Large intestine (tissue), 3 donors: ENCODE measurements at regions not wholly inside any gene's neighbourhood (a gene's known extent, or its start where the extent isn't known, plus 50 kb on each side); places are given as distances from the start of the nearest gene placed in this dataset.

Experiments used
- DNase-seq, 2 donors: peaks; one replicate each; pipeline versions ENCODE4 v3.0.0 to v3.0.0-alpha.2; 2013
- H3K27ac ChIP-seq: one replicate; pipeline ENCODE4 v1.5.1; 2013; ENCODE audit warnings: low read length
- H3K27me3 ChIP-seq: 2 replicates; pipeline ENCODE4 v1.6.1; 2013; ENCODE audit warnings: low read length; ENCODE audit not compliant: control insufficient read depth, insufficient read depth
- H3K36me3 ChIP-seq: 2 replicates; pipeline ENCODE4 v1.6.1; 2013; ENCODE audit warnings: low read length; ENCODE audit not compliant: control insufficient read depth, insufficient read depth
- H3K4me1 ChIP-seq: one replicate; pipeline ENCODE4 v1.6.1; 2013; ENCODE audit warnings: low read length; ENCODE audit not compliant: control insufficient read depth, insufficient read depth
- H3K4me3 ChIP-seq: one replicate; pipeline ENCODE4 v1.5.1; 2013; ENCODE audit warnings: low read length
- H3K9me3 ChIP-seq: one replicate; pipeline ENCODE4 v1.6.1; 2013; ENCODE audit warnings: mild to moderate bottlenecking, low read depth, low read length, moderate library complexity; ENCODE audit not compliant: control insufficient read depth
- WGBS: methylation state at CpG from one replicate; pipeline ENCODE4 v1.1.5; 2013; ENCODE audit warnings: low lambda C conversion rate; ENCODE audit not compliant: insufficient coverage; 5-methylcytosine and 5-hydroxymethylcytosine counted together

GRCh38 chr20:60295214-60295613 lies 337.0 kb downstream of the CDH26 start:
- Histone ChIP-seq H3K4me3 (no peak overlapping the region), H3K27ac (no peak overlapping the region), H3K9me3 (no peaks in the 10 kb centered on the region), H3K36me3 (no peaks in the 10 kb centered on the region), H3K27me3 (no peaks in the 10 kb centered on the region), H3K4me1 (no peaks in the 10 kb centered on the region)
- no CpG with 5 or more reads among the region's 2 CpGs for WGBS
- no peak for DNase-seq

DNA sequence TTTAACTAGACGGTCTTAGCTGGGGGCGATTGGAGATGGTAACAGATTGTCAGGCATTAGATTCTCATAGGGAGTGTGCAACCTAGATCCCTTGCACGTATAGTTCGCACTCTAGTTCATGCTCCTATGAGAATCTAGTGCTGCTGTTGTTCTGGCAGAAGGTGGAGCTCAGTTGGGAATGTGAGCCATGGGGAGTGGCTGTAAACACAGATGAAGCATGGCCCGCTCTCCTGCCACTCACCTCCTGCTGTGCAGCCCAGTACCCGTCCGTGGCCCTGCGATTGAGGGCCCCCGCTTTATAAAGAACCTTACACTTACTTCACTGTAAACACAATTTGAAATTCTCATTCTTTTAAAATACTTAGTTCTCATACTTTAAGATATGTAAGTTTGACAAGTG lies 339.4 kb downstream of the CDH26 start:
- Histone ChIP-seq H3K27ac (no peak overlapping the region), H3K4me1 (no peaks in the 10 kb centered on the region), H3K4me3 (no peak overlapping the region), H3K27me3 (no peaks in the 10 kb centered on the region), H3K9me3 (no peaks in the 10 kb centered on the region), H3K36me3 (no peaks in the 10 kb centered on the region)
- WGBS = no CpG with 5 or more reads among the region's 9 CpGs
- no peak for DNase-seq

- no peaks in the 10 kb centered on the region for H3K4me1 ChIP-seq
- no peak for DNase-seq
- WGBS = no CpG with 5 or more reads among the region's 5 CpGs
These were observed 340.4 kb downstream of the CDH26 start for GRCh38 chr20:60298647-60299046.

GRCh38 chr20:60299951-60300350 lies 341.7 kb downstream of the CDH26 start:
- WGBS = 61% methylated on average over 2 of the region's 12 CpGs
- Histone ChIP-seq H3K27ac (no peak overlapping the region), H3K36me3 (no peaks in the 10 kb centered on the region), H3K27me3 (no peaks in the 10 kb centered on the region), H3K9me3 (no peaks in the 10 kb centered on the region), H3K4me3 (no peak overlapping the region), H3K4me1 (no peaks in the 10 kb centered on the region)
- DNase-seq = no peak

More at GRCh38 chr20:60298647-60299046, 340.4 kb downstream of the CDH26 start:
- H3K4me3 ChIP-seq = no peak overlapping the region
- no peak overlapping the region for H3K27ac ChIP-seq
- no peaks in the 10 kb centered on the region for H3K9me3 ChIP-seq
- H3K36me3 ChIP-seq = no peaks in the 10 kb centered on the region
- H3K27me3 ChIP-seq = no peaks in the 10 kb centered on the region

- Histone ChIP-seq H3K9me3 (no peaks in the 10 kb centered on the region), H3K27ac (no peak overlapping the region), H3K4me3 (no peak overlapping the region), H3K27me3 (no peaks in the 10 kb centered on the region), H3K36me3 (no peaks in the 10 kb centered on the region), H3K4me1 (no peaks in the 10 kb centered on the region)
- no peak for DNase-seq
- WGBS = no CpG with 5 or more reads among the region's 3 CpGs
These were observed 342.2 kb downstream of the CDH26 start for GRCh38 chr20:60300374-60300773.

- Histone ChIP-seq H3K27ac (no peak overlapping the region), H3K27me3 (no peaks in the 10 kb centered on the region), H3K9me3 (no peaks in the 10 kb centered on the region), H3K4me1 (no peaks in the 10 kb centered on the region), H3K4me3 (no peak overlapping the region), H3K36me3 (no peaks in the 10 kb centered on the region)
- WGBS = 75% methylated on average over 4 of the region's 6 CpGs
- no peak for DNase-seq
These were observed 344.7 kb downstream of the CDH26 start for GRCh38 chr20:60302875-60303274.

GRCh38 chr20:60304026-60304590 lies 345.9 kb downstream of the CDH26 start:
- Histone ChIP-seq H3K9me3 (no peaks in the 10 kb centered on the region), H3K4me3 (no peak overlapping the region), H3K36me3 (no peaks in the 10 kb centered on the region), H3K27ac (no peak overlapping the region), H3K27me3 (no peaks in the 10 kb centered on the region), H3K4me1 (no peaks in the 10 kb centered on the region)
- no CpG with 5 or more reads among the region's 7 CpGs for WGBS
- no peak for DNase-seq

- Histone ChIP-seq H3K27ac (no peak overlapping the region), H3K36me3 (no peaks in the 10 kb centered on the region), H3K4me1 (no peaks in the 10 kb centered on the region), H3K4me3 (no peak overlapping the region), H3K27me3 (no peaks in the 10 kb centered on the region), H3K9me3 (no peaks in the 10 kb centered on the region)
- no peak for DNase-seq
- no CpG with 5 or more reads among the region's 4 CpGs for WGBS
These were observed 346.7 kb downstream of the CDH26 start for GRCh38 chr20:60304931-60305330.

- Histone ChIP-seq H3K4me3 (no peak overlapping the region), H3K9me3 (no peaks in the 10 kb centered on the region), H3K27ac (no peak overlapping the region), H3K4me1 (no peaks in the 10 kb centered on the region), H3K27me3 (no peaks in the 10 kb centered on the region), H3K36me3 (no peaks in the 10 kb centered on the region)
- no peak for DNase-seq
- WGBS = no CpG with 5 or more reads among the region's 3 CpGs
These were observed 347.9 kb downstream of the CDH26 start for GRCh38 chr20:60306105-60306504.

DNA sequence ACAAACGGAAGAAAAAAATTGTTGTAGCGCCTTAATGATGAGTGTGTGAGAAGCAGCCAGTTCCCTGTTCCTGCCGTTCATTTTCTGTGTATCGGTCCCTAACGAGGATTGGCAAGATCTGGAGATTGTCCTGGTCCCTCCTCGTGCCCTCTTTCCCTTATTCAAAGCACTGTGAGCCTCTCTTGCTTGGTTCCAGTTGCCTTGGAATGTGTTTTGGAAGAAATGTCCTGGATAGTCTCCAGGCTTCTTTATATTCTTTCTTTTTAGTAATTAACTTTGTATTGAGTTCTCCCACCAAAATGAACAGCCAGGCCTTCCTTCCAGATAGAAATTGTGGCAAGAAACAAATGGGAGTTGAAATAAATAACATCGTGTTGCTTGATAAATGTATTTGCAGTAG lies 348.3 kb downstream of the CDH26 start:
- H3K4me1 ChIP-seq = no peaks in the 10 kb centered on the region
- DNase-seq = no peak
- no peaks in the 10 kb centered on the region for H3K27me3 ChIP-seq
- H3K4me3 ChIP-seq = no peak overlapping the region
- H3K27ac ChIP-seq = no peak overlapping the region
- no peaks in the 10 kb centered on the region for H3K9me3 ChIP-seq
- no peaks in the 10 kb centered on the region for H3K36me3 ChIP-seq
- WGBS = 20% methylated on average over 1 of the region's 7 CpGs

GRCh38 chr20:60310560-60311349 lies 352.5 kb downstream of the CDH26 start:
- peaks cover 4% of the 10 kb centered on the region for H3K9me3 ChIP-seq
- DNase-seq = no peak
- no peak overlapping the region for H3K4me3 ChIP-seq
- 100% methylated on average over 2 of the region's 13 CpGs for WGBS
- H3K27ac ChIP-seq = no peak overlapping the region
- H3K36me3 ChIP-seq = no peaks in the 10 kb centered on the region
- H3K4me1 ChIP-seq = no peaks in the 10 kb centered on the region
- H3K27me3 ChIP-seq = no peaks in the 10 kb centered on the region
